Uterus (tissue), 3 donors: ENCODE measurements at regions not wholly inside any gene's neighbourhood (a gene's known extent, or its start where the extent isn't known, plus 50 kb on each side); places are given as distances from the start of the nearest gene placed in this dataset.

ENCODE experiments used
- DNase-seq, 2 donors: peaks; one replicate each; pipeline ENCODE4 v3.0.0-alpha.2; 2019 to 2020
- H3K27ac ChIP-seq, 2 donors: fragments of 200-600 bp; sonication (generic); 1 replicate in 1 of 2; 2 replicates in 1 of 2; pipeline ENCODE4 v1.5.1; 2016 to 2018
- H3K27me3 ChIP-seq, 2 donors: fragments of 200-600 bp; sonication (generic); one replicate each; pipeline ENCODE4 v1.5.1; 2018 to 2019; ENCODE audit warnings: control low read depth in 1 of 2
- H3K36me3 ChIP-seq, 2 donors: fragments of 200-600 bp; sonication (generic); one replicate each; pipeline ENCODE4 v1.5.1; 2019; ENCODE audit warnings: control low read depth in 1 of 2
- H3K4me1 ChIP-seq, 2 donors: fragments of 200-600 bp; sonication (generic); one replicate each; pipeline ENCODE4 v1.5.1; 2018 to 2019; ENCODE audit warnings: control low read depth in 1 of 2
- H3K4me3 ChIP-seq, 2 donors: fragments of 200-600 bp; sonication (generic); 1 replicate in 1 of 2; 2 replicates in 1 of 2; pipeline ENCODE4 v1.5.1; 2018 to 2019; ENCODE audit warnings: mild to moderate bottlenecking in 1 of 2
- H3K9me3 ChIP-seq, 2 donors: fragments of 200-600 bp; sonication (generic); one replicate each; pipeline ENCODE4 v1.5.1; 2019; ENCODE audit warnings: control low read depth in 1 of 2
- POLR2A ChIP-seq, 2 donors: fragments of 450-650 bp; IDR thresholded peaks; one replicate each; pipeline ENCODE4 v1.6.1; 2016; ENCODE audit warnings: antibody characterized with exemption in 2 of 2, mild to moderate bottlenecking in 1 of 2, moderate library complexity in 1 of 2
- intact Hi-C: fragments of 100-400 bp; cut with DNase I; formaldehyde crosslinking; loops from one replicate; pipeline ENCODE4 v1.15.1; 2023; ENCODE audit warnings: low total_unique reads
- TF ChIP-seq, protein P1 (sequence below), 4 experiments: fragments of 200-600 bp in 2 of 4; fragments of 450-650 bp in 2 of 4; sonication (generic) in 2 of 4; IDR thresholded peaks; one replicate each; pipeline ENCODE4 v1.5.1; 2016 to 2019; ENCODE audit warnings: antibody characterized with exemption in 4 of 4, mild to moderate bottlenecking in 2 of 4, moderate library complexity in 1 of 4
- donor health status: DM: yes; HTN: yes; CAD: no.

GRCh38 chr10:20616056-20616671, 280.9 kb downstream of the NEBL start:
- Histone ChIP-seq H3K4me3 (no peak overlapping the region), H3K36me3 (no peaks in the 10 kb centered on the region), H3K27me3 (no peaks in the 10 kb centered on the region), H3K4me1 (no peaks in the 10 kb centered on the region), H3K27ac (no peak overlapping the region), H3K9me3 (no peaks in the 10 kb centered on the region)
- intact Hi-C loops, result no loop called here
- TF ChIP-seq POLR2A (IDR thresholded peaks at IDR 0.05), result no peak
- TF ChIP-seq, protein P1, sequence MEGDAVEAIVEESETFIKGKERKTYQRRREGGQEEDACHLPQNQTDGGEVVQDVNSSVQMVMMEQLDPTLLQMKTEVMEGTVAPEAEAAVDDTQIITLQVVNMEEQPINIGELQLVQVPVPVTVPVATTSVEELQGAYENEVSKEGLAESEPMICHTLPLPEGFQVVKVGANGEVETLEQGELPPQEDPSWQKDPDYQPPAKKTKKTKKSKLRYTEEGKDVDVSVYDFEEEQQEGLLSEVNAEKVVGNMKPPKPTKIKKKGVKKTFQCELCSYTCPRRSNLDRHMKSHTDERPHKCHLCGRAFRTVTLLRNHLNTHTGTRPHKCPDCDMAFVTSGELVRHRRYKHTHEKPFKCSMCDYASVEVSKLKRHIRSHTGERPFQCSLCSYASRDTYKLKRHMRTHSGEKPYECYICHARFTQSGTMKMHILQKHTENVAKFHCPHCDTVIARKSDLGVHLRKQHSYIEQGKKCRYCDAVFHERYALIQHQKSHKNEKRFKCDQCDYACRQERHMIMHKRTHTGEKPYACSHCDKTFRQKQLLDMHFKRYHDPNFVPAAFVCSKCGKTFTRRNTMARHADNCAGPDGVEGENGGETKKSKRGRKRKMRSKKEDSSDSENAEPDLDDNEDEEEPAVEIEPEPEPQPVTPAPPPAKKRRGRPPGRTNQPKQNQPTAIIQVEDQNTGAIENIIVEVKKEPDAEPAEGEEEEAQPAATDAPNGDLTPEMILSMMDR (IDR thresholded peaks at IDR 0.05), result no peak
- DNase-seq, result no peak

DNA sequence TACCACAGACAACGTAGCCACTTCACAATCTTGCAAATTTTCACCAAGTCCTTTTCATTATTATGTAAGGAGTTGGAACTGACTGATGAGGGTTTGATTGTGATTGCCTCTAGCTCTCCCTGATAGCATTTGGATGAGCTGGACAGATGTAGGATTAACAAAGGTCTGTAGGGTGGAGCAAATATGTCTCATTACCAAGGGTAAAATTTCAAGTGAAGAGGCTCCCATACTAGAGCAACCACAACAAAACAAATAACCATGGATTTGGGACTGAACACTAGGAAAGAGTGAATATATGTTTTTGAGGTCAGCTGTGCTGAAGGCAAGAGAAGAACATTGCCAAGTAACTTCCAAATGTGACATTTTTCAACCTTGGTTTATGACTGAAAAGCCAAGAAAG, 281.7 kb downstream of the NEBL start:
- intact Hi-C loops, result no loop called here
- no peaks in the 10 kb centered on the region for H3K36me3 ChIP-seq
- H3K27me3 ChIP-seq, result no peaks in the 10 kb centered on the region
- TF ChIP-seq, protein P1 (IDR thresholded peaks at IDR 0.05), result no peak
- no peak for TF ChIP-seq POLR2A (IDR thresholded peaks at IDR 0.05)
- no peaks in the 10 kb centered on the region for H3K4me1 ChIP-seq
- no peak for DNase-seq
- H3K9me3 ChIP-seq, result no peaks in the 10 kb centered on the region
- no peak overlapping the region for H3K27ac ChIP-seq
- no peak overlapping the region for H3K4me3 ChIP-seq

DNA sequence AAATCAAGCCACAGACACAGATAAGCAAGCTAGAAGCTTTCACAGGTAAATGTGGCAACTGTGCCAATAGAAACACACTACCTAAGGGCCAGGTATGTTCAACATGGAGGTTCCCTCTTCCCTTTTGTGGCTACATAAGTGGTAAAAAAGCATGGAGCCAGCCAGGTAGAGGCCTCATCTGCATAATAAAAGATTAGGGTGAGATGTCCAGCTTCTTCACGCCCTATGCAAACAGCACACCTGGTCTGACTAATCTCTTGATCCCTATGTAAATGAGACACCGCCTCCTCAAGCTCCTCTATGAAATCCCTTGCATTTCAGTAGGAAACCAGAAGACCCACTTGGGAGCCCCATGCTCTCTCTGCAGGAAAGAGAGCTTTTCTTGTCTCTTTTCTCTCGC, 282.2 kb downstream of the NEBL start:
- no peaks in the 10 kb centered on the region for H3K4me1 ChIP-seq
- H3K27ac ChIP-seq, result no peak overlapping the region
- no peaks in the 10 kb centered on the region for H3K36me3 ChIP-seq
- H3K27me3 ChIP-seq, result no peaks in the 10 kb centered on the region
- H3K4me3 ChIP-seq, result no peak overlapping the region
- no peaks in the 10 kb centered on the region for H3K9me3 ChIP-seq
- intact Hi-C loops, result no loop called here
- TF ChIP-seq POLR2A (IDR thresholded peaks at IDR 0.05), result no peak
- TF ChIP-seq, protein P1 (IDR thresholded peaks at IDR 0.05), result no peak
- no peak for DNase-seq

GRCh38 chr10:20608503-20608902, 288.6 kb downstream of the NEBL start:
- H3K27ac ChIP-seq, result no peak overlapping the region
- H3K4me3 ChIP-seq, result no peak overlapping the region
- intact Hi-C loops, result no loop called here
- no peaks in the 10 kb centered on the region for H3K4me1 ChIP-seq
- H3K9me3 ChIP-seq, result no peaks in the 10 kb centered on the region
- no peaks in the 10 kb centered on the region for H3K36me3 ChIP-seq
- no peak for DNase-seq
- no peaks in the 10 kb centered on the region for H3K27me3 ChIP-seq
- TF ChIP-seq, protein P1 (IDR thresholded peaks at IDR 0.05), result no peak
- no peak for TF ChIP-seq POLR2A (IDR thresholded peaks at IDR 0.05)

GRCh38 chr10:20606985-20607384, 290.1 kb downstream of the NEBL start:
- no peak for TF ChIP-seq POLR2A (IDR thresholded peaks at IDR 0.05)
- TF ChIP-seq, protein P1 (IDR thresholded peaks at IDR 0.05), result no peak
- Histone ChIP-seq H3K36me3 (no peaks in the 10 kb centered on the region), H3K27me3 (no peaks in the 10 kb centered on the region), H3K4me1 (no peaks in the 10 kb centered on the region), H3K27ac (no peak overlapping the region), H3K4me3 (no peak overlapping the region), H3K9me3 (no peaks in the 10 kb centered on the region)
- no peak for DNase-seq
- intact Hi-C loops, result no loop called here
